ENCODE measurements at regions not wholly inside any gene's neighbourhood (a gene's known extent, or its start where the extent isn't known, plus 50 kb on each side); places are given as distances from the start of the nearest gene placed in this dataset.

- no peak overlapping the region for H3K4me2 ChIP-seq (ENCODE audit: low read length)
- RAD21 ChIA-PET (ENCODE audit: low non-redundant PET in 1 of 2, low total read pairs in 2 of 2, uncharacterized antibody in 2 of 2, unreplicated experiment in 2 of 2) = no interaction called here
- H2AFZ ChIP-seq (ENCODE audit: low read depth, low read length, poor library complexity, severe bottlenecking) = no peak overlapping the region
- TF ChIP-seq CTCF (IDR thresholded peaks at IDR 0.05 in 2 of 3, conservative IDR thresholded peaks at IDR 0.05 in 1 of 3; ENCODE audit: borderline replicate concordance in 1 of 3, insufficient read depth in 1 of 3, low read depth in 2 of 3, low read length in 2 of 3) = no peak
- no peak for TF ChIP-seq EGR1 (IDR thresholded peaks at IDR 0.05; ENCODE audit: low read depth)
- TF ChIP-seq TCF7L2 (IDR thresholded peaks at IDR 0.05; ENCODE audit: borderline replicate concordance, extremely low read depth, insufficient read depth, insufficient read length) = no peak
- H3K4me1 ChIP-seq (ENCODE audit: control insufficient read depth in 1 of 2, insufficient read depth in 2 of 2, low read length in 2 of 2) = no peaks in the 10 kb centered on the region
- H3K36me3 ChIP-seq (ENCODE audit: control insufficient read depth in 1 of 2, insufficient read depth in 2 of 2, low read length in 2 of 2) = no peaks in the 10 kb centered on the region
- ATAC-seq (no peak), DNase-seq (ENCODE audit: low read depth, low spot score) (no peak)
- no peak overlapping the region for H3K27ac ChIP-seq (ENCODE audit: low read depth, low read length)
- no peaks in the 10 kb centered on the region for H3K9me2 ChIP-seq (ENCODE audit: insufficient read depth)
- peaks cover 0 to 26% of the 10 kb centered on the region in 2 experiments; a peak in 3 of 4 replicates for H3K9me3 ChIP-seq (ENCODE audit: control insufficient read depth in 1 of 2, insufficient read depth in 1 of 2, low read depth in 1 of 2, low read length in 2 of 2)
- H3K9ac ChIP-seq (ENCODE audit: low read length) = no peak overlapping the region
- H4K20me1 ChIP-seq (ENCODE audit: insufficient read depth) = no peaks in the 10 kb centered on the region
- no peaks in the 10 kb centered on the region for H3K79me2 ChIP-seq (ENCODE audit: insufficient read depth, low read length)
- BruUV-seq (replicated peaks) = no TSS peak
- CTCF ChIA-PET = no interaction called here
- H3K27me3 ChIP-seq (ENCODE audit: insufficient read depth, low read length) = no peaks in the 10 kb centered on the region
- intact Hi-C loops (cut with micrococcal nuclease) = no loop called here
- no peak overlapping the region for H3K4me3 ChIP-seq (replicated peaks in 1 of 2; ENCODE audit: low read depth in 1 of 2, low read length in 2 of 2)
- POLR2A ChIA-PET = no interaction called here
These were observed 122.5 kb upstream of the BMP2 start for GRCh38 chr20:6644813-6645628.

- CTCF ChIA-PET = no interaction called here
- no peaks in the 10 kb centered on the region for H4K20me1 ChIP-seq (ENCODE audit: insufficient read depth)
- DNase-seq (ENCODE audit: low read depth, low spot score) = no peak
- RAD21 ChIA-PET (ENCODE audit: low non-redundant PET in 1 of 2, low total read pairs in 2 of 2, uncharacterized antibody in 2 of 2, unreplicated experiment in 2 of 2) = no interaction called here
- intact Hi-C loops (cut with micrococcal nuclease) = no loop called here
- no peak overlapping the region for H2AFZ ChIP-seq (ENCODE audit: low read depth, low read length, poor library complexity, severe bottlenecking)
- H3K9me3 ChIP-seq (ENCODE audit: control insufficient read depth in 1 of 2, insufficient read depth in 1 of 2, low read depth in 1 of 2, low read length in 2 of 2) = peaks cover 0 to 10% of the 10 kb centered on the region in 2 experiments; a peak in 2 of 4 replicates
- no peaks in the 10 kb centered on the region for H3K4me1 ChIP-seq (ENCODE audit: control insufficient read depth in 1 of 2, insufficient read depth in 2 of 2, low read length in 2 of 2)
- H3K27ac ChIP-seq (ENCODE audit: low read depth, low read length) = no peak overlapping the region
- no peaks in the 10 kb centered on the region for H3K36me3 ChIP-seq (ENCODE audit: control insufficient read depth in 1 of 2, insufficient read depth in 2 of 2, low read length in 2 of 2)
- no peaks in the 10 kb centered on the region for H3K27me3 ChIP-seq (ENCODE audit: insufficient read depth, low read length)
- no peak for ATAC-seq
- H3K9me2 ChIP-seq (ENCODE audit: insufficient read depth) = no peaks in the 10 kb centered on the region
- BruUV-seq (replicated peaks) = no TSS peak
- H3K4me2 ChIP-seq (ENCODE audit: low read length) = no peak overlapping the region
- POLR2A ChIA-PET = no interaction called here
- no peak overlapping the region for H3K9ac ChIP-seq (ENCODE audit: low read length)
- no peak overlapping the region for H3K4me3 ChIP-seq (replicated peaks in 1 of 2; ENCODE audit: low read depth in 1 of 2, low read length in 2 of 2)
- H3K79me2 ChIP-seq (ENCODE audit: insufficient read depth, low read length) = no peaks in the 10 kb centered on the region
- TF ChIP-seq MAX (IDR thresholded peaks at IDR 0.05) (no peak), POLR2A (IDR thresholded peaks at IDR 0.05; ENCODE audit: borderline replicate concordance, extremely low read depth, insufficient read depth, insufficient read length) (no peak), SP1 (IDR thresholded peaks at IDR 0.05; ENCODE audit: low read depth) (no peak), SIN3A (IDR thresholded peaks at IDR 0.05; ENCODE audit: low read depth) (no peak), ZFX (IDR thresholded peaks at IDR 0.05) (no peak), JUND (IDR thresholded peaks at IDR 0.05) (no peak), EZH2phosphoT487 (IDR thresholded peaks at IDR 0.05; ENCODE audit: borderline replicate concordance) (no peak), ZBTB33 (IDR thresholded peaks at IDR 0.05; ENCODE audit: extremely low read depth, insufficient replicate concordance, low read length) (no peak), REST (IDR thresholded peaks at IDR 0.05; ENCODE audit: low read depth) (no peak)
These were observed 126.5 kb upstream of the BMP2 start for GRCh38 chr20:6641012-6641411.

Data from HCT116 (cell line).